Astrocyte (in vitro differentiated cells and primary cell): ENCODE measurements at regions not wholly inside any gene's neighbourhood (a gene's known extent, or its start where the extent isn't known, plus 50 kb on each side); places are given as distances from the start of the nearest gene placed in this dataset.

Experiments
- CTCF ChIP-seq: IDR thresholded peaks from 2 replicates; pipeline ENCODE4 v1.5.1; 2011; ENCODE audit warnings: low read depth, mild to moderate bottlenecking, inconsistent platforms, low read length, moderate library complexity; ENCODE audit not compliant: insufficient read depth
- EZH2 ChIP-seq: IDR thresholded peaks from 2 replicates; pipeline ENCODE4 v1.6.1; 2012; ENCODE audit warnings: mild to moderate bottlenecking, low read length, inconsistent platforms; ENCODE audit not compliant: insufficient read depth

- TF ChIP-seq CTCF (no peak), EZH2 (no peak)
Measured at GRCh38 chr12:38053113-38053512, 263.5 kb upstream of the ALG10B start.
